Upper lobe of left lung (tissue), 6 donors: ENCODE measurements at regions not wholly inside any gene's neighbourhood (a gene's known extent, or its start where the extent isn't known, plus 50 kb on each side); places are given as distances from the start of the nearest gene placed in this dataset.
"Not testable (repeated sequence)": the region's sequence is repeated elsewhere in the genome, so short reads cannot be mapped to it uniquely, and the experiment has no call there.

Experiments used
- ATAC-seq, 2 donors: fragments of 200-7000 bp; cut with Tn5 transposase; one replicate each; pipeline ENCODE4 v1.9.1; 2022; ENCODE audit warnings: mild to moderate bottlenecking in 2 of 2, moderate library complexity in 2 of 2; ENCODE audit not compliant: low FRiP score in 2 of 2
- DNase-seq, 2 donors: peaks; one replicate each; pipeline ENCODE4 v3.0.0-alpha.2; 2019 to 2020
- H3K27ac ChIP-seq, 4 donors: fragments of 200-600 bp; sonication (generic); one replicate each; pipeline ENCODE4 v1.5.1; 2016 to 2019
- H3K27me3 ChIP-seq, 4 donors: fragments of 200-600 bp; sonication (generic); one replicate each; pipeline ENCODE4 v1.5.1; 2017 to 2019
- H3K36me3 ChIP-seq, 4 donors: fragments of 200-600 bp; sonication (generic); one replicate each; pipeline ENCODE4 v1.5.1; 2016 to 2019
- H3K4me1 ChIP-seq, 4 donors: fragments of 200-600 bp; sonication (generic); one replicate each; pipeline ENCODE4 v1.5.1; 2018 to 2019
- H3K4me3 ChIP-seq, 4 donors: fragments of 200-600 bp; sonication (generic); one replicate each; pipeline ENCODE4 v1.5.1; 2017 to 2019; ENCODE audit warnings: mild to moderate bottlenecking in 2 of 4, moderate library complexity in 1 of 4
- H3K9me3 ChIP-seq, 4 donors: fragments of 200-600 bp; sonication (generic); one replicate each; pipeline ENCODE4 v1.5.1; 2018 to 2019
- EP300 ChIP-seq, 4 donors: sonication (generic); formaldehyde crosslinking; IDR thresholded peaks; one replicate each; pipeline ENCODE4 v1.5.1; 2017; ENCODE audit warnings: antibody characterized with exemption in 4 of 4, control low read depth in 2 of 4
- POLR2A ChIP-seq, 4 donors: fragments of 450-650 bp; IDR thresholded peaks; one replicate each; pipeline ENCODE4 v1.5.1; 2016 to 2017; ENCODE audit warnings: antibody characterized with exemption in 4 of 4, mild to moderate bottlenecking in 2 of 4
- POLR2AphosphoS5 ChIP-seq, 2 donors: sonication (generic); formaldehyde crosslinking; IDR thresholded peaks; one replicate each; pipeline ENCODE4 v1.5.1; 2017; ENCODE audit warnings: antibody characterized with exemption in 2 of 2
- WGBS, 2 donors: methylation state at CpG; one replicate each; pipeline ENCODE4 v1.1.5; 2017 to 2018; 5-methylcytosine and 5-hydroxymethylcytosine counted together
- TF ChIP-seq, protein P1 (sequence below), 6 experiments: fragments of 450-650 bp in 4 of 6; fragments of 200-600 bp in 2 of 6; sonication (generic) in 2 of 6; IDR thresholded peaks; one replicate each; pipeline ENCODE4 v1.5.1; 2016 to 2019; ENCODE audit warnings: antibody characterized with exemption in 6 of 6
- donor health status: DM: no; HTN: no; CAD: no; lungs with moderate emphysema.
- donor health status: DM: no; HTN: yes; CAD: no; lungs with severe emphysema.

DNA sequence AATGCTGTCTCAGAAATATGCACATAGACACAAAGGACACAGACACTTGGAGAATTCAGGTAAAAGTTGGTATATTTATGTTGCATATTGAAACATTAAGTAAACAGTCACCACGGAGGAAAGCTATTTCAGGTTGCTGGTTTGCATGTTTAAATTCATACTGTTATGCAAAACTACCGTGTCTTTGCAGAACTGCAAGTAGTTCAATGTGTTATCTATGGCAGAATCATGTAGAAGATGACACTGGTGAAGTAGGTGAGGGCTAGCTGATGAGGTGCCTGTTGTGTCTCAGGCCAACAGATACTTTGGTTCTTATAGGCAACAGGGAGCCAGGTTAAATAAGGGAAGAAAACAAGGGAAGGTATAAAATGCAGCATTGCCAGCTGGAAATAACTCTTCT, 511.3 kb downstream of the DIPK2A start:
- H3K4me1 ChIP-seq, result no peaks in the 10 kb centered on the region
- DNase-seq (no peak), ATAC-seq (no peak)
- H3K27me3 ChIP-seq, result no peaks in the 10 kb centered on the region
- no peak overlapping the region for H3K27ac ChIP-seq
- WGBS, 2 donors, result 51 to 60% methylated on average over 2 of the region's 2 CpGs
- H3K4me3 ChIP-seq, result no peak overlapping the region
- H3K36me3 ChIP-seq, result no peaks in the 10 kb centered on the region
- peaks cover 0 to 4% (median 0%) of the 10 kb centered on the region in 4 donors for H3K9me3 ChIP-seq
- TF ChIP-seq, protein P1, sequence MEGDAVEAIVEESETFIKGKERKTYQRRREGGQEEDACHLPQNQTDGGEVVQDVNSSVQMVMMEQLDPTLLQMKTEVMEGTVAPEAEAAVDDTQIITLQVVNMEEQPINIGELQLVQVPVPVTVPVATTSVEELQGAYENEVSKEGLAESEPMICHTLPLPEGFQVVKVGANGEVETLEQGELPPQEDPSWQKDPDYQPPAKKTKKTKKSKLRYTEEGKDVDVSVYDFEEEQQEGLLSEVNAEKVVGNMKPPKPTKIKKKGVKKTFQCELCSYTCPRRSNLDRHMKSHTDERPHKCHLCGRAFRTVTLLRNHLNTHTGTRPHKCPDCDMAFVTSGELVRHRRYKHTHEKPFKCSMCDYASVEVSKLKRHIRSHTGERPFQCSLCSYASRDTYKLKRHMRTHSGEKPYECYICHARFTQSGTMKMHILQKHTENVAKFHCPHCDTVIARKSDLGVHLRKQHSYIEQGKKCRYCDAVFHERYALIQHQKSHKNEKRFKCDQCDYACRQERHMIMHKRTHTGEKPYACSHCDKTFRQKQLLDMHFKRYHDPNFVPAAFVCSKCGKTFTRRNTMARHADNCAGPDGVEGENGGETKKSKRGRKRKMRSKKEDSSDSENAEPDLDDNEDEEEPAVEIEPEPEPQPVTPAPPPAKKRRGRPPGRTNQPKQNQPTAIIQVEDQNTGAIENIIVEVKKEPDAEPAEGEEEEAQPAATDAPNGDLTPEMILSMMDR (IDR thresholded peaks at IDR 0.05), result no peak
- TF ChIP-seq POLR2A (IDR thresholded peaks at IDR 0.05) (no peak), EP300 (IDR thresholded peaks at IDR 0.05) (no peak), POLR2AphosphoS5 (IDR thresholded peaks at IDR 0.05) (no peak)

- Histone ChIP-seq H3K9me3 (no peaks in the 10 kb centered on the region), H3K4me1 (no peaks in the 10 kb centered on the region), H3K4me3 (no peak overlapping the region), H3K27me3 (no peaks in the 10 kb centered on the region), H3K36me3 (no peaks in the 10 kb centered on the region), H3K27ac (no peak overlapping the region)
- DNase-seq, result no peak
- TF ChIP-seq POLR2AphosphoS5 (IDR thresholded peaks at IDR 0.05) (no peak), EP300 (IDR thresholded peaks at IDR 0.05) (no peak)
- TF ChIP-seq, protein P1 (IDR thresholded peaks at IDR 0.05), result no peak
- ATAC-seq, result no peak
Observed at GRCh38 chr3:144487011-144487410, 515.4 kb downstream of the DIPK2A start.

DNA sequence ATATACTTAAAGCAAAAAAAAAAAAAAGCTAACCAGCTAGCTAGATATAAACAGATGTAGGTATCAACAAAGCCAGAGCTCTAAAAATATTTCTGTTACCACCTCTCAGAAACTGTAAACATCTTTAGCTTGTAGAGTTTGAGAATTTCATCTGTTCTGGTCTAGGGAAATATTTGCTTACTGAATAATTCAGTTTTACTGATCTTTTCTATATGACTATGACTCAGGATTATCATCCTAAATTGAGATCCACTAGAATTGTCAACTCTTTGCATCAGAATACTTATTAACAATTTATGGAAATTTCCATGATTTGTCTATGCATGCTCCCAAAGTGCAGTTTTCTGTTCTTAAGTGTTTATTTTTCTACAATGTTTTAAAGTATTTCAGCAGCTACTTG, 517.3 kb downstream of the DIPK2A start:
- ATAC-seq (no peak), DNase-seq (no peak)
- H3K4me3 ChIP-seq, result no peak overlapping the region
- no peak overlapping the region for H3K27ac ChIP-seq
- no peaks in the 10 kb centered on the region for H3K4me1 ChIP-seq
- no peaks in the 10 kb centered on the region for H3K9me3 ChIP-seq
- no peaks in the 10 kb centered on the region for H3K27me3 ChIP-seq
- TF ChIP-seq EP300 (IDR thresholded peaks at IDR 0.05) (no peak), POLR2A (IDR thresholded peaks at IDR 0.05) (no peak), POLR2AphosphoS5 (IDR thresholded peaks at IDR 0.05) (no peak)
- TF ChIP-seq, protein P1 (IDR thresholded peaks at IDR 0.05), result no peak
- H3K36me3 ChIP-seq, result no peaks in the 10 kb centered on the region

DNA sequence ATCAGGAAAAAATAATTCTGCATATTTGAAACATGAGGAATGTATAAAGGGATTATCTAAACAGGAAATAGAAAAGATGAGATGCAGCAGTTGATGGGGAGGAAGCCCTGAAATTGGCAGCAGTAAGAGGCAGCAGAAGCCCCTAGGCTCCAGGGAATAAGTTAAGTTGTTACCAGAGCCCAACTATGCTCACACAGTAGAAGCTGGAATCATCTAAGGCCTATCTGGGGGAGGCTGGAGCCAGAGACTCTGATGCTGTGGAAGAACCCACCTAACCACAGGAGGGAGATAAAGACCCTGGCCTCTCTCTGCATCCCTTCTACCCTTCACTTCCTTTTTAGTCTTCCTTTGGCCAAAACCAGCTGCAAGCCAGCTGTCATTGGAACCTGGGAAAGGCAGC, 519.7 kb downstream of the DIPK2A start:
- Histone ChIP-seq H3K27ac (no peak overlapping the region), H3K4me3 (no peak overlapping the region), H3K4me1 (no peaks in the 10 kb centered on the region), H3K27me3 (no peaks in the 10 kb centered on the region), H3K9me3 (no peaks in the 10 kb centered on the region), H3K36me3 (no peaks in the 10 kb centered on the region)
- no peak for DNase-seq
- TF ChIP-seq EP300 (IDR thresholded peaks at IDR 0.05), result no peak
- TF ChIP-seq, protein P1 (IDR thresholded peaks at IDR 0.05), result no peak
- no peak for TF ChIP-seq POLR2A (IDR thresholded peaks at IDR 0.05)
- no peak for TF ChIP-seq POLR2AphosphoS5 (IDR thresholded peaks at IDR 0.05)
- no peak for ATAC-seq

- H3K36me3 ChIP-seq, H3K4me3 ChIP-seq, H3K4me1 ChIP-seq, H3K9me3 ChIP-seq, H3K27ac ChIP-seq, H3K27me3 ChIP-seq, ATAC-seq: not testable (repeated sequence)
- WGBS, 2 donors, result 96% methylated on average over 20 of the region's 20 CpGs
- DNase-seq, result peak in 1 of 2 donors; percentile 49
Observed at GRCh38 chr3:144494651-144495050, 523.0 kb downstream of the DIPK2A start.
